ENCODE measurements at regions not wholly inside any gene's neighbourhood (a gene's known extent, or its start where the extent isn't known, plus 50 kb on each side); places are given as distances from the start of the nearest gene placed in this dataset.

DNA sequence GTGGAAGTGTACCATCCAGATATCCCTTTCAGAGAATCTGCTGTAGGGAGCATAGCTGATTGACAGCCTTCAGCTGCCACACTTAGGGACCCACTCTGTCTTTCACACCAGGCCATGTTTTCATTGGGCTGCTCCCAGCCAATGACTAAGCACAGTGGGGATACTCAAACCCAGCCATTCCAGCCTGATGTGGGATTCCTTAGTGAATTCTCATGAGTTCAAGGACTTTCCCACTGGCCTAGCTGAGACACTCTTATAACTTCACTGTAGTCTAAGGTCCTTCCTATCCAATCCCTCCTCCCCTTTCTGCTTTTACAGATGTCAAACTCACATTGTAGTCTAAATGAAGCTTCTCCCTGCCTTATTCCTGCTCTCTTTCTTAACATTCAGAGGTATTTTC is 201.2 kb downstream of the PIK3C3 start:
- TF ChIP-seq, protein P1, sequence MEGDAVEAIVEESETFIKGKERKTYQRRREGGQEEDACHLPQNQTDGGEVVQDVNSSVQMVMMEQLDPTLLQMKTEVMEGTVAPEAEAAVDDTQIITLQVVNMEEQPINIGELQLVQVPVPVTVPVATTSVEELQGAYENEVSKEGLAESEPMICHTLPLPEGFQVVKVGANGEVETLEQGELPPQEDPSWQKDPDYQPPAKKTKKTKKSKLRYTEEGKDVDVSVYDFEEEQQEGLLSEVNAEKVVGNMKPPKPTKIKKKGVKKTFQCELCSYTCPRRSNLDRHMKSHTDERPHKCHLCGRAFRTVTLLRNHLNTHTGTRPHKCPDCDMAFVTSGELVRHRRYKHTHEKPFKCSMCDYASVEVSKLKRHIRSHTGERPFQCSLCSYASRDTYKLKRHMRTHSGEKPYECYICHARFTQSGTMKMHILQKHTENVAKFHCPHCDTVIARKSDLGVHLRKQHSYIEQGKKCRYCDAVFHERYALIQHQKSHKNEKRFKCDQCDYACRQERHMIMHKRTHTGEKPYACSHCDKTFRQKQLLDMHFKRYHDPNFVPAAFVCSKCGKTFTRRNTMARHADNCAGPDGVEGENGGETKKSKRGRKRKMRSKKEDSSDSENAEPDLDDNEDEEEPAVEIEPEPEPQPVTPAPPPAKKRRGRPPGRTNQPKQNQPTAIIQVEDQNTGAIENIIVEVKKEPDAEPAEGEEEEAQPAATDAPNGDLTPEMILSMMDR (IDR thresholded peaks at IDR 0.05): no peak
- TF ChIP-seq POLR2A (IDR thresholded peaks at IDR 0.05): no peak

Data from tibial nerve (tissue), 3 donors.